ENCODE measurements at regions not wholly inside any gene's neighbourhood (a gene's known extent, or its start where the extent isn't known, plus 50 kb on each side); places are given as distances from the start of the nearest gene placed in this dataset.
"Not testable (repeated sequence)": the region's sequence is repeated elsewhere in the genome, so short reads cannot be mapped to it uniquely, and the experiment has no call there.

DNA sequence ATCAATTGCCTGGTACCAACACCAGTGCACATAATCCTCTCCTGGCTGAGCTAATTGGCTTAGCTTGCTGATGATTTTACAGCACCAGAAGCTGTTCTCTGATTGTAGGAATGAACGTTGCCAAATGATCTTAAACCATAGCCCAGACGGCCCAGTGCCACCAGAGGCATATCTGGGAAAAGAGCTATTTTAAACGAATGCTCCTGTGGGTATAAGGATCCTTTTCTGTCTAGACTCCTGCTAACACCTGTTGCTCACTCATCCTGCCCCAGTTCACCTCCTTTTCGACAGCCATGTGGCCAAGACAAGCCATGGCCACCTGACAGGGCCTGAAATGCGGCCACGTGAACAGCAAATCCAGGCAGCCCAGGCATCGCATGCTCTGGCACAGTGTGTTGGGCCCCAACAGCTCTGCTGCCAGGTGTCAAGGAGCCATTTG lies 289.9 kb upstream of the SLC30A5 start:
- DNase-seq (ENCODE audit: low read depth) = no peak

GRCh38 chr5:68804343-68804742 lies 289.5 kb upstream of the SLC30A5 start:
- no peak for DNase-seq (ENCODE audit: low read depth)

DNA sequence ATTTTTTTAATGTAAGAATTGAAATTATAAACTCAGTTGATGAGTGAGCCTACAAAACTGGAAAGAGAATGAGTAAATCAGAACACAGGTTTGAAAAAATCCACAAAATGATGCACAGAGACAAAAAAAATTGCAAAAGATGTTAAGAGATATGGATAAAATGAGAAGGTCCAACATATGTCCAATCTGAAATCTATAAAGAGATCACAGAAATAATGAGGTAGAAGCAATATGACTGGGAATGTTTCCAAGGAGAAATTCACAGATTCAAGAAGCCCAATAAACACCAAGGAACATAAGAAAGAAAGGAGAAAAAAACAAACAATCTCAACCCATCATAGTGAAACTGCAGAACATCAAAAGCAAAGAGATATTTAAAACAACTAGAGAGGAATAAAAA lies 288.4 kb upstream of the SLC30A5 start:
- no peak for DNase-seq (ENCODE audit: low read depth)

DNA sequence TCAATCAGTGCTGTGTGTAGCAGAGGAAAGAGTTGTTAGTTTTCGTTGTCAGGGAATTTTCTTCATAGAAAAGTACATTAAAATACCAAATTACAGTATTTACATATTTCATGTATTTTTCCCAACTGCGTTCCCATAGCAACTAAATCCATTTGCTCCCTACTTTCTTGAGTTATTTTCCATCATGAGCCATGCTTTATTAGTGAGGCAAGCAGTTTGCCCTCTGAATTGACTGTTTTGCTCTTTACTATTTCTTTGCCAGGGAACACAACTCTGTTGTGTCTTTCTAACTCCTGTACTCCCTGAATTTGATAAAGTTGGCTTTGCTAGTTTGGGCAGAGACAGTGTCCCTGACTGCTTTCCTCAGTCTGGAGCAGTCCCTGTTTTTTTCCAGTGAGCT lies 276.2 kb upstream of the SLC30A5 start:
- no peak for DNase-seq (ENCODE audit: low read depth)

DNA sequence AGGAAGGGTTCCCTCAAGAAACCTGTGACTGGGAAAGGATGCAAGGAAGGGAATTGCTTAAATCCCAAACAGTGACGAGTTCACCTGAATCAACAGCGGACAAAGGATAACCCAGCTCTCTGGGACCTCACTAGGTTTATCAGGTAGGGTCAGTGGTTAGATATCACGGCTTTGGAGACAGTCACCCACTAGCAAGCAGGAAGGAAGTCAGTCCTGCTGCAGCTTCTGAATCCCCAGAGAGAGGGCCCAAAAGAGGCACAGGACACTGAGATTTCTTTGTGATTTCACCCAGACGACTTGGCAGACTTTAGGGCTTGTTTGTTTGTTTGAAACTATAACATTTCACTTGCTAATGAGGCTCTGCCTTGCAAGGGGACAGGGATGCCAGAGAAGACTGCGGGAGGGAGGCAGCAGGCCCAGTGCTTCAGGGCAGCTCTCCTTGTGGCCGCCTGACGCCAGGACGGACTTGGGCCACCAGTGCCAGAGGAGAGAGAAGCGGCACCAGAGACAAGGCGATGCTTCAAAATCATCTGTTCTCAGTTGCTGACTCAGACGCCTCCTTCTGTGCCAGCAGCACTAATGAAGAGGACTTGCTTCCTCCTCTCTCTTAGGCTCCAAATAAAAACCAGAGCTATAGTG lies 275.6 kb upstream of the SLC30A5 start:
- no peak for DNase-seq (ENCODE audit: low read depth)

- no peak for DNase-seq (ENCODE audit: low read depth)
Measured at GRCh38 chr5:68818870-68819269, 274.9 kb upstream of the SLC30A5 start.

DNA sequence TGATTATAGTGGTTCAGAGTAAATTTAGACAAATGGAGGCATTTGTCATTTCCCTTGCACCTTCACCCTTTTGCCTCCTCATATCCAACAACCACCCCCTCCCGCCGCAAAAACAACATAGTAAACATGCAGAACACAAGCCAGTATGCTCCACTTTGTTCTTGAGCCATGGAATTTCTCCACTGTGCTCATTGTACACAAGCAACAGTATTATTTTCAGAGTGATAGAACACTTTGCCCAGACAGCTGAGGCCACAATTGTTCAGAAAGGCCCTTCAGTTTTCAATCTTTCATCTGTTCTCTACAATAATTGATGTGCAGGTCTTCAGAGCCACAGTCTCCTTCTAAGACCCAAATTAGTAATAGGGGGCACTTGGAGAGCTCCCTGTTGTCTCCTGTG lies 272.8 kb upstream of the SLC30A5 start:
- DNase-seq (ENCODE audit: low read depth) = no peak

- DNase-seq (ENCODE audit: low read depth) = no peak
Measured at GRCh38 chr5:68822796-68823195, 271.0 kb upstream of the SLC30A5 start.

DNA sequence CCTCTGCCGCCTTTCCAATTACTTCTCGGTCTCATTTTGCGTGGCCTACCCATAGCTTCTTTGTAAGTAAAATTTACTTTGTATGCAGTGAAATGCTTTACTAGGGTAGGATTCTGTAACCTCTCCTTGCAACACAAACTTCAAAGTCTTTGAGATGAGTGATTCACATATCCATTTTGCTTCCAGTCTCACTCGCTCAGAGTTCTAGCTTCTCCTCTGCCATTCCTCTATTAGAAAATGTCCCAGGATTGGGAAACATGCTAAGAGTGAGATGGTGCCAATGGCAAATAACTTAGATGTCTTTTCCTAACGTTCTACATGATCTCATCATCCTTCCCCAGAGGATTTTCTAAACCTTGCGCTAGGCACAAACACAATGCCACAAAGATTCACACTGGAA lies 270.5 kb upstream of the SLC30A5 start:
- DNase-seq (ENCODE audit: low read depth) = no peak

DNA sequence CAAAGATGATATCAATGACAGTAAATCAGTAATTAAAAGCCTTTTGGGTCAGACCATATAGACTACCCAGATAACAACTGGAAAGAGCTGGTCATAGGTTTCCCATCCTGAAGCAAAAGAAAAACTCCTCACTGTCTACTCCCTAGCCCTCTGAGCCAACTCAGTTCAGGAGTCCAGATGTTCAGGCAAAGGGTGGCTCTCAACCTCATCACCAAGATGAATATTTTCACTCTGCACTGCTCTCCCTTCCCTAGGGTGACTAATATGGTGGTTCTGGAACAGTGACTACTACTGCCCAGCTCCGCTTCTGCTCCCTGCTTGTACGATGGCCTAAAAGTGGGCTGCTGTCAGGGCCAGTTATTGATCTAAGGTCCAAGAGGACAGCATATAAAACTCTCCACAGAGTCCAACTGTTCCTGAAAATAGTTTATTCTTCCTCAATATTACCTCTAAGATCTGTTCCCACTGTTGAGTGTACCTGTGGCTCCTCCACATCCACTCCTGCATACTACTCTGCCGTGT lies 263.4 kb upstream of the SLC30A5 start:
- DNase-seq (ENCODE audit: low read depth) = no peak

DNA sequence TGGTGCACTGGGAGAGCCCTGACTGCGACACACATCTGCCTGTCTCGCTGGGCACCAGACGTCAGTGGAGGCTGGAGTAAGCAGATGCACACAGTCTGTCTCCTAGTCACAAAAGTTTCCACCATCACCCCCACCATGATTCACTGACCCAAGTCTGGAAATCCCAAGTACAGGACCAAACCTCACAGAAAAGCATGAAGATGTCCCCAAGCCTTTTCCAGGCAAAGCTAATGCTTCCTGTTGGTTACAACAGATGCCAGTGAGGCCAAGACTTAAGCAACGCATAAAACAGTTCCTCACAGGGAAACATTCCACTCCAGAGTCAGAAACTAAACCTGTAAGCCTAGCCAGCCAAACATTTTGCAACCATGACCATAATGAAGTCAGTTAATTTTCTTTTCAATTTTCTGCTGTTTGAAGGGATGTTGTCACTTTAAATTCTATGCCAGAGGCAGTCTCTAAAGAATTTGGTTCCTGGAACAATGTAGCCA lies 259.3 kb upstream of the SLC30A5 start:
- no peak for DNase-seq (ENCODE audit: low read depth)

GRCh38 chr5:68838157-68838718 lies 255.6 kb upstream of the SLC30A5 start:
- no peak for DNase-seq (ENCODE audit: low read depth)

- DNase-seq (ENCODE audit: low read depth) = no peak
Measured at GRCh38 chr5:68839019-68839552, 254.7 kb upstream of the SLC30A5 start.

- DNase-seq (ENCODE audit: low read depth) = no peak
Measured at GRCh38 chr5:68843624-68844364, 250.0 kb upstream of the SLC30A5 start.

DNA sequence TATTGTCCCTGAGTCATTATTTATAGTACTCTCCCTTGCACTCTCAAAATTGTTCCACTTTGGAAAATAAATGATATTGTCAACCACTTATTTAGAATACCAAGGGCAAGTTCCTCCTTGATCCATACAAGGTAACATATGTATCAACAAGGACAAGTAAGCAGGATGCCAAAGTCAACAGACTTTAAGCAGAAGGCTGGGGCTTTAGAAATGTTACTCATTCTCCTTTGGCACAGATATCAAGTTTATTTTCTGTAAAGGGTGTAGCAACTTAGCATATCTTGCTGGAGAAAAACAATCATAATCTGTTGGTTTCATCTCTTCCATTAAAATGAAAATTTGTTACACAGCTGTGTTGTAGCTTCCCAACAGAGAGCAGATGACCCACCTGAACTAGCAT lies 248.7 kb upstream of the SLC30A5 start:
- no peak for DNase-seq (ENCODE audit: low read depth)

DNA sequence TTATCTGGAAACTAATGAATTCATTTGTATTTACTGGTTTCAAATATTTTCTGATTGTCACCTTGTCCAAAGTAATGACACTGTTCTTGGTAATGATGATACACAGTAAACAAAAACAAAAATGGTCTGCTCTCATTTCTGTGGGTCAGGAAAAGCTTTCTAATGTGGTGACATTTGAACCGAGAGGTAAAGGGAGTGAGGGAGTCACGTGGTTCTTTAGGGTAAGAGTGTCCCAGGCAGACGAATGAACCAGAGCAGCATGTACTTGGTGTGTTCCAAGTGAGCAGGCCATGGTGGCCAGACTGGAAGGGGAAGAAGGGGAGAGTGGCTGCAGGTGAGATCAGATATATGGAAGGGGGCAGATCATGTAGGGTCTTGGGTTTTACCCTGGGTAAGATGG lies 247.0 kb upstream of the SLC30A5 start:
- DNase-seq (ENCODE audit: low read depth) = no peak

GRCh38 chr5:68848091-68848490 lies 245.7 kb upstream of the SLC30A5 start:
- DNase-seq (ENCODE audit: low read depth) = no peak

DNA sequence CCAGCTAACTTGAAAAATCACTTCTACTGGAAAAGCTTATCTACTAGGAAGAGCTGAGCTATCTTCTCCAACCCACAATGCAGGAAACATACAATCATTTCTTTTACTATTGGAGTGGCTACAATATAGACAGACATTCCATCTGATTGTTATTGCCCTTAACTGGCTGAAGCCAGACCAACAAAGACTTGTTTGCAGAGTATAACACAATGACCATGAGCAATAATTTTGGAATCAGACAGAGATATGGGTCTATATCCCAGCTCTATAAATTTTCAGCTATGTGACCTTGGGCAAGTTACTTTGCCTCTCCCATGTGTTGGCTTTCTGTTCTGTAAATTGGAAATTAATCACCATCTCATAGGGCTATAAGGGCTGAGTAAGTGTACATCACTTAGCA lies 244.7 kb upstream of the SLC30A5 start:
- DNase-seq (ENCODE audit: low read depth) = no peak

DNA sequence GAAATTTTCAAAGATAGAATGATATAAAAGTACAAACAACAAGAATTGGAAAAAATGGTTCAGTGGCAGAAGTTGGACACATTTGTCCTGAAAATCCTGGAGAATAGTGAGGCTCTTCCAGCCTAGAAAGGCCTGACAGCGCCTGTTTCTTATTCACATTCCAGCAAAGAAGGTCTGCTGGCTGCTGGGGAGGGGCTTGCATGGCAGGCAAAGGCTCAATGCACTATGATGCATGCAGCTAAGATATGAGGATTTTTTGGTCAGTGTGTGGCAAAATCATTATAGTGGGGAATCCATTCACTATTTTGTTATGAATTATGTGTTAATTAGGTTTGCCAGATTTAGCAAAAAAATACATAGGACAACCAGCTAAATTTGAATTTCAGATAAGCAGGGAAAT lies 243.9 kb upstream of the SLC30A5 start:
- DNase-seq (ENCODE audit: low read depth) = no peak

DNA sequence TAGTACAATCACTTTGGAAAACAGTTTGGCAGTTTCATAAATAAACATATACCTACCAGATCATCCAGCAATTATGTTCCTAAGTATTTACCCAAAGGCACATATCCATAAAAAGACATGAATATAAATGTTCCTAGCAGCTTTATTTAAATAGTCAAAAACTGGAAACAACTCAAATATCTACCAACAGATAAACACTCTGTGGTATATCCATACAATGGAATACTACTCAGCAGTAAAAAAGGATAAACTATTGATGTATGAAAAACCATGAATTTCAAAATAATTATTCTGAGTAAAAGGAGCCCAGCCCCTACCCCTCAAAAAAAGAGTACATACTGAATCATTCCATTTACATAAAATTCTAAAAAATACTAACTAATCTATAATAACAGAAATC lies 232.7 kb upstream of the SLC30A5 start:
- no peak for DNase-seq (ENCODE audit: low read depth)

DNA sequence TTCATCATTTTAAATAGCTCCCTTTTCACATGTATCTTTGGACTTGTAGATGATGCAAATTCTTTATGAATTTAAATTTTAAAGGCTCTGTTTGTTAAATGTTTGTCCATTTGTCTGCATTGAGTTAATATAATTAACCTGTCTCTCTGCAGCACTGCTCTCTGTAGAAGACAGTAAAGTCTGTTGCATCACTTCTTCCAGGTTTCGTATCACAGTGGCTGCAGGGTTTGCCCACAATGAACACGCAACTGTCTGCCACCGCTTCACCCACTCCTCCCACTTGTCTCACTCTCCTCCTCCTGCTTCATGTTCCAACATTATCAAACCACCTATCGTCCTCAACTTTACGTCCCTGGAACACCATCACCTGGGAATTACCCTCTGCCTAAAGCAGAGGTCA lies 231.3 kb upstream of the SLC30A5 start:
- no peak for DNase-seq (ENCODE audit: low read depth)

DNA sequence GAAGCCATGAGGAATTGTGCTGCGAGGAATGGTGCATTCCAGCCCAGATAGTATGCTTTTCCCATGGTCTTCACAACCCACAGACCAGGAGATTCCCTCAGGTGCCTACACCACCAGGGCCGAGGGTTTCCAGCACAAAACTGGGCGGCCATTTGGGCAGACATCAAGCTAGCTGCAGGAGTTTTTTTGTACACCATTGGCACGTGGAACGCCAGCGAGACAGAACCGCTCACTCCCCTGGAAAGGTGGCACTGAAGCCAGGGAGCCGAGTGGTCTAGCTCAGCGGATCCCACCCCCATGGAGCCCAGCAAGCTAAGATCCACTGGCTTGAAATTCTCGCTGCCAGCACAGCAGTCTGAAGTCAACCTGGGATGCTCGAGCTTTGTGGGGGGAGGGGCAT lies 228.6 kb upstream of the SLC30A5 start:
- not testable (repeated sequence) for DNase-seq (ENCODE audit: low read depth)

Measured in stimulated activated CD8-positive, alpha-beta memory T cell treated with anti-CD3 and anti-CD28 coated beads, Interleukin-4, amount 100 ng/mL, for 24 hours (primary cell).